ENCODE measurements at regions not wholly inside any gene's neighbourhood (a gene's known extent, or its start where the extent isn't known, plus 50 kb on each side); places are given as distances from the start of the nearest gene placed in this dataset.

- H3K79me2 ChIP-seq (ENCODE audit: insufficient read depth) = no peaks in the 10 kb centered on the region
- POLR2A ChIA-PET = no interaction called here
- CTCF ChIA-PET = interaction anchor here (0.6 to 2.8 kb wide), 16 partner anchors 9 to 873 kb away, joined by 3 to 31 read pairs (median 6); no protein-coding TSS in a partner anchor
- no peaks in the 10 kb centered on the region for H3K9me2 ChIP-seq
- no peak overlapping the region for H3K9ac ChIP-seq
- H3K36me3 ChIP-seq (replicated peaks in 1 of 2; ENCODE audit: control insufficient read depth in 1 of 2, insufficient read depth in 2 of 2, low read length in 1 of 2) = no peaks in the 10 kb centered on the region
- WGBS (ENCODE audit: low lambda C conversion rate) = 7% methylated on average over 1 of the region's 1 CpG
- no peaks in the 10 kb centered on the region for H3K9me3 ChIP-seq
- no peak overlapping the region for H3K4me3 ChIP-seq (ENCODE audit: low read depth in 2 of 2, low read length in 1 of 2)
- H3K27me3 ChIP-seq (ENCODE audit: insufficient read depth) = peaks cover 14% of the 10 kb centered on the region; the same call in 1 of the 2 replicates
- H2AFZ ChIP-seq (ENCODE audit: low read depth) = no peak overlapping the region
- H3F3A ChIP-seq (replicated peaks; ENCODE audit: insufficient read depth) = no peaks in the 10 kb centered on the region
- no peak for DNase-seq
- H3K4me1 ChIP-seq (ENCODE audit: control insufficient read depth in 1 of 2, insufficient read depth in 2 of 2, low read depth in 1 of 2, low read length in 1 of 2) = no peaks in the 10 kb centered on the region
- TF ChIP-seq YY1 (IDR thresholded peaks at IDR 0.05; ENCODE audit: low read depth) (no peak), NFIC (IDR thresholded peaks at IDR 0.05; ENCODE audit: borderline replicate concordance) (no peak), USF2 (IDR thresholded peaks at IDR 0.05; ENCODE audit: borderline replicate concordance, low read depth, low read length) (no peak), TEAD4 (IDR thresholded peaks at IDR 0.05; ENCODE audit: borderline replicate concordance, insufficient read depth) (no peak), MEF2A (IDR thresholded peaks at IDR 0.05; ENCODE audit: borderline replicate concordance, low read depth) (no peak), EZH2phosphoT487 (IDR thresholded peaks at IDR 0.05; ENCODE audit: borderline replicate concordance, low read depth) (no peak), TCF12 (IDR thresholded peaks at IDR 0.05) (no peak), TAF1 (IDR thresholded peaks at IDR 0.05; ENCODE audit: borderline replicate concordance, low read depth, low read length) (no peak), REST (IDR thresholded peaks at IDR 0.05; ENCODE audit: low read depth, low read length) (no peak), RCOR1 (IDR thresholded peaks at IDR 0.05; ENCODE audit: low read length) (no peak), IRF3 (IDR thresholded peaks at IDR 0.05; ENCODE audit: low read depth, low read length) (no peak), RAD21 (IDR thresholded peaks at IDR 0.05; ENCODE audit: low read length) (no peak), RFX5 (IDR thresholded peaks at IDR 0.05; ENCODE audit: low read length) (no peak), FOXM1 (IDR thresholded peaks at IDR 0.05; ENCODE audit: low read depth) (no peak), GABPA (IDR thresholded peaks at IDR 0.05; ENCODE audit: low read depth) (no peak), MAX (IDR thresholded peaks at IDR 0.05; ENCODE audit: low read depth) (no peak), NRF1 (IDR thresholded peaks at IDR 0.05; ENCODE audit: low read depth, low read length) (no peak)
- H3K4me2 ChIP-seq = no peak overlapping the region
- no peaks in the 10 kb centered on the region for H4K20me1 ChIP-seq (ENCODE audit: insufficient read depth)
- no peak overlapping the region for H3K27ac ChIP-seq (ENCODE audit: low read depth in 2 of 2, low read length in 1 of 2)
Observed at GRCh38 chr10:28242555-28243204, 60.2 kb downstream of the MPP7 start.
